ENCODE measurements at regions not wholly inside any gene's neighbourhood (a gene's known extent, or its start where the extent isn't known, plus 50 kb on each side); places are given as distances from the start of the nearest gene placed in this dataset.

- Histone ChIP-seq H3K27ac (ENCODE audit: low read depth) (no peak overlapping the region), H3K4me3 (no peak overlapping the region), H4K20me1 (replicated peaks; ENCODE audit: insufficient read depth) (no peaks in the 10 kb centered on the region), H3K36me3 (ENCODE audit: insufficient read depth) (no peaks in the 10 kb centered on the region), H2AFZ (no peak overlapping the region), H3F3A (replicated peaks; ENCODE audit: low read depth) (no peaks in the 10 kb centered on the region), H3K27me3 (ENCODE audit: insufficient read depth) (no peaks in the 10 kb centered on the region), H3K79me2 (replicated peaks; ENCODE audit: insufficient read depth) (no peaks in the 10 kb centered on the region), H3K4me1 (ENCODE audit: insufficient read depth) (no peaks in the 10 kb centered on the region), H3K9me2 (ENCODE audit: insufficient read depth) (no peaks in the 10 kb centered on the region), H3K4me2 (no peak overlapping the region)
- H3K27ac Mint-ChIP-seq: no peak overlapping the region
- TF ChIP-seq JUNB (IDR thresholded peaks at IDR 0.05; ENCODE audit: unreplicated experiment) (no peak), REST (IDR thresholded peaks at IDR 0.05; ENCODE audit: unreplicated experiment) (no peak), CTCF (conservative IDR thresholded peaks at IDR 0.05; ENCODE audit: low read depth in 2 of 2) (no peak), EZH2 (IDR thresholded peaks at IDR 0.05; ENCODE audit: low read depth, unreplicated experiment) (no peak), ZNF114 (CRISPR knock-in tag; IDR thresholded peaks at IDR 0.05) (no peak), ZNF331 (CRISPR knock-in tag; IDR thresholded peaks at IDR 0.05; ENCODE audit: low read depth) (no peak)
- no peak overlapping the region for H3K4me3 Mint-ChIP-seq
- H3K27me3 Mint-ChIP-seq (ENCODE audit: insufficient read depth, low read depth, poor library complexity): peaks cover 7% of the 10 kb centered on the region
- H3K4me1 Mint-ChIP-seq: no peaks in the 10 kb centered on the region
- no peaks in the 10 kb centered on the region for H3K36me3 Mint-ChIP-seq (ENCODE audit: low read depth)
- DNase-seq (ENCODE audit: low spot score) (no peak), ATAC-seq (no peak)
- H3K9me3 Mint-ChIP-seq: no peaks in the 10 kb centered on the region
Observed at GRCh38 chr7:46945328-46945727, 636.6 kb downstream of the TNS3 start.

GRCh38 chr7:46943996-46944395 is 637.9 kb downstream of the TNS3 start:
- H3K4me3 Mint-ChIP-seq: no peak overlapping the region
- Histone ChIP-seq H3K4me2 (no peak overlapping the region), H3F3A (replicated peaks; ENCODE audit: low read depth) (no peaks in the 10 kb centered on the region), H3K27ac (ENCODE audit: low read depth) (no peak overlapping the region), H3K4me1 (ENCODE audit: insufficient read depth) (no peaks in the 10 kb centered on the region), H3K4me3 (no peak overlapping the region), H3K27me3 (ENCODE audit: insufficient read depth) (no peaks in the 10 kb centered on the region), H3K36me3 (ENCODE audit: insufficient read depth) (no peaks in the 10 kb centered on the region), H2AFZ (no peak overlapping the region), H3K9me2 (ENCODE audit: insufficient read depth) (no peaks in the 10 kb centered on the region), H3K79me2 (replicated peaks; ENCODE audit: insufficient read depth) (no peaks in the 10 kb centered on the region), H4K20me1 (replicated peaks; ENCODE audit: insufficient read depth) (no peaks in the 10 kb centered on the region)
- no peak for ATAC-seq
- H3K36me3 Mint-ChIP-seq (ENCODE audit: low read depth): no peaks in the 10 kb centered on the region
- no peak overlapping the region for H3K27ac Mint-ChIP-seq
- H3K9me3 Mint-ChIP-seq: no peaks in the 10 kb centered on the region
- peaks cover 7% of the 10 kb centered on the region for H3K27me3 Mint-ChIP-seq (ENCODE audit: insufficient read depth, low read depth, poor library complexity)
- DNase-seq (ENCODE audit: low spot score): no peak
- H3K4me1 Mint-ChIP-seq: no peaks in the 10 kb centered on the region
- TF ChIP-seq ETS1 (IDR thresholded peaks at IDR 0.05) (no peak), REST (IDR thresholded peaks at IDR 0.05; ENCODE audit: unreplicated experiment) (no peak), ZNF114 (CRISPR knock-in tag; IDR thresholded peaks at IDR 0.05) (no peak), CTCF (conservative IDR thresholded peaks at IDR 0.05; ENCODE audit: low read depth in 2 of 2) (no peak), NANOG (IDR thresholded peaks at IDR 0.05; ENCODE audit: borderline replicate concordance) (no peak), EZH2 (IDR thresholded peaks at IDR 0.05; ENCODE audit: low read depth, unreplicated experiment) (no peak), STAT1 (IDR thresholded peaks at IDR 0.05; ENCODE audit: unreplicated experiment) (no peak)
